ENCODE measurements at regions not wholly inside any gene's neighbourhood (a gene's known extent, or its start where the extent isn't known, plus 50 kb on each side); places are given as distances from the start of the nearest gene placed in this dataset.
"Not testable (repeated sequence)": the region's sequence is repeated elsewhere in the genome, so short reads cannot be mapped to it uniquely, and the experiment has no call there.

GRCh38 chr3:99559196-99559595, 79.2 kb upstream of the COL8A1 start:
- DNase-seq (ENCODE audit: low read depth), result no peak
- TF ChIP-seq CTCF (IDR thresholded peaks at IDR 0.05; ENCODE audit: insufficient read depth, low read length, poor library complexity, severe bottlenecking), result no peak
- no peaks in the 10 kb centered on the region for H3K27me3 ChIP-seq (ENCODE audit: control insufficient read depth, insufficient read depth, low read length)
- H3K36me3 ChIP-seq (ENCODE audit: control insufficient read depth, insufficient read depth, low read length), result no peaks in the 10 kb centered on the region
- no peak overlapping the region for H3K4me3 ChIP-seq (ENCODE audit: low read depth, low read length)

- H3K27me3 ChIP-seq (ENCODE audit: control insufficient read depth, insufficient read depth, low read length); H3K4me3 ChIP-seq (ENCODE audit: low read depth, low read length); H3K36me3 ChIP-seq (ENCODE audit: control insufficient read depth, insufficient read depth, low read length); DNase-seq (ENCODE audit: low read depth): not testable (repeated sequence)
Measured at GRCh38 chr3:99555885-99556284, 82.5 kb upstream of the COL8A1 start.

GRCh38 chr3:99551520-99551919, 86.9 kb upstream of the COL8A1 start:
- no peaks in the 10 kb centered on the region for H3K36me3 ChIP-seq (ENCODE audit: control insufficient read depth, insufficient read depth, low read length)
- TF ChIP-seq CTCF (IDR thresholded peaks at IDR 0.05; ENCODE audit: insufficient read depth, low read length, poor library complexity, severe bottlenecking), result peak; percentile 3

GRCh38 chr3:99549957-99550603, 88.3 kb upstream of the COL8A1 start:
- Histone ChIP-seq H3K27me3 (ENCODE audit: control insufficient read depth, insufficient read depth, low read length) (no peaks in the 10 kb centered on the region), H3K4me3 (ENCODE audit: low read depth, low read length) (no peak overlapping the region), H3K36me3 (ENCODE audit: control insufficient read depth, insufficient read depth, low read length) (no peaks in the 10 kb centered on the region)
- TF ChIP-seq CTCF (IDR thresholded peaks at IDR 0.05; ENCODE audit: insufficient read depth, low read length, poor library complexity, severe bottlenecking), result no peak
- DNase-seq (ENCODE audit: low read depth), result no peak

More at GRCh38 chr3:99551520-99551919, 86.9 kb upstream of the COL8A1 start:
- no peak for DNase-seq (ENCODE audit: low read depth)
- Histone ChIP-seq H3K4me3 (ENCODE audit: low read depth, low read length) (no peak overlapping the region), H3K27me3 (ENCODE audit: control insufficient read depth, insufficient read depth, low read length) (no peaks in the 10 kb centered on the region)

GRCh38 chr3:99549220-99549619, 89.2 kb upstream of the COL8A1 start:
- Histone ChIP-seq H3K27me3 (ENCODE audit: control insufficient read depth, insufficient read depth, low read length) (no peaks in the 10 kb centered on the region), H3K36me3 (ENCODE audit: control insufficient read depth, insufficient read depth, low read length) (no peaks in the 10 kb centered on the region), H3K4me3 (ENCODE audit: low read depth, low read length) (no peak overlapping the region)
- TF ChIP-seq CTCF (IDR thresholded peaks at IDR 0.05; ENCODE audit: insufficient read depth, low read length, poor library complexity, severe bottlenecking), result no peak
- DNase-seq (ENCODE audit: low read depth), result no peak

- Histone ChIP-seq H3K4me3 (ENCODE audit: low read depth, low read length) (no peak overlapping the region), H3K36me3 (ENCODE audit: control insufficient read depth, insufficient read depth, low read length) (no peaks in the 10 kb centered on the region), H3K27me3 (ENCODE audit: control insufficient read depth, insufficient read depth, low read length) (no peaks in the 10 kb centered on the region)
- DNase-seq (ENCODE audit: low read depth), result no peak
- TF ChIP-seq CTCF (IDR thresholded peaks at IDR 0.05; ENCODE audit: insufficient read depth, low read length, poor library complexity, severe bottlenecking), result no peak
Measured at GRCh38 chr3:99548674-99549073, 89.7 kb upstream of the COL8A1 start.

Data from kidney epithelial cell (primary cell).